ENCODE measurements at regions not wholly inside any gene's neighbourhood (a gene's known extent, or its start where the extent isn't known, plus 50 kb on each side); places are given as distances from the start of the nearest gene placed in this dataset.

- no peaks in the 10 kb centered on the region for H3K9me3 ChIP-seq (ENCODE audit: insufficient read depth, low read depth, low read length)
- no peaks in the 10 kb centered on the region for H3K27me3 ChIP-seq (ENCODE audit: insufficient read depth, low read length)
- no peaks in the 10 kb centered on the region for H3K36me3 ChIP-seq (ENCODE audit: insufficient read depth, low read depth, low read length)
- H3K27ac ChIP-seq (ENCODE audit: low read length): no peak overlapping the region
- H3K4me1 ChIP-seq (ENCODE audit: insufficient read depth, low read length): no peaks in the 10 kb centered on the region
- no peak overlapping the region for H3K9ac ChIP-seq (ENCODE audit: low read depth, low read length)
- no peak overlapping the region for H3K4me3 ChIP-seq (ENCODE audit: low read length)
Observed at GRCh38 chr10:58903071-58903470, 273.4 kb upstream of the PHYHIPL start.

- no peaks in the 10 kb centered on the region for H3K27me3 ChIP-seq (ENCODE audit: insufficient read depth, low read length)
- H3K9ac ChIP-seq (ENCODE audit: low read depth, low read length): no peak overlapping the region
Observed at GRCh38 chr10:58909881-58910280, 266.6 kb upstream of the PHYHIPL start.

GRCh38 chr10:58913717-58914116 lies 262.7 kb upstream of the PHYHIPL start:
- H3K9me3 ChIP-seq (ENCODE audit: insufficient read depth, low read depth, low read length): no peaks in the 10 kb centered on the region
- no peaks in the 10 kb centered on the region for H3K27me3 ChIP-seq (ENCODE audit: insufficient read depth, low read length)

More at GRCh38 chr10:58909881-58910280, 266.6 kb upstream of the PHYHIPL start:
- no peak overlapping the region for H3K4me3 ChIP-seq (ENCODE audit: low read length)
- H3K36me3 ChIP-seq (ENCODE audit: insufficient read depth, low read depth, low read length): no peaks in the 10 kb centered on the region
- no peak overlapping the region for H3K27ac ChIP-seq (ENCODE audit: low read length)
- no peaks in the 10 kb centered on the region for H3K4me1 ChIP-seq (ENCODE audit: insufficient read depth, low read length)
- H3K9me3 ChIP-seq (ENCODE audit: insufficient read depth, low read depth, low read length): no peaks in the 10 kb centered on the region

GRCh38 chr10:58918887-58919286 lies 257.6 kb upstream of the PHYHIPL start:
- Histone ChIP-seq H3K9ac (ENCODE audit: low read depth, low read length) (no peak overlapping the region), H3K27me3 (ENCODE audit: insufficient read depth, low read length) (no peaks in the 10 kb centered on the region), H3K4me3 (ENCODE audit: low read length) (no peak overlapping the region), H3K4me1 (ENCODE audit: insufficient read depth, low read length) (peaks cover 9% of the 10 kb centered on the region), H3K36me3 (ENCODE audit: insufficient read depth, low read depth, low read length) (no peaks in the 10 kb centered on the region), H3K9me3 (ENCODE audit: insufficient read depth, low read depth, low read length) (no peaks in the 10 kb centered on the region), H3K27ac (ENCODE audit: low read length) (no peak overlapping the region)

More at GRCh38 chr10:58913717-58914116, 262.7 kb upstream of the PHYHIPL start:
- Histone ChIP-seq H3K36me3 (ENCODE audit: insufficient read depth, low read depth, low read length) (no peaks in the 10 kb centered on the region), H3K4me3 (ENCODE audit: low read length) (no peak overlapping the region), H3K27ac (ENCODE audit: low read length) (no peak overlapping the region), H3K4me1 (ENCODE audit: insufficient read depth, low read length) (no peaks in the 10 kb centered on the region), H3K9ac (ENCODE audit: low read depth, low read length) (no peak overlapping the region)

GRCh38 chr10:58919927-58920654 lies 256.4 kb upstream of the PHYHIPL start:
- peaks cover 9% of the 10 kb centered on the region for H3K4me1 ChIP-seq (ENCODE audit: insufficient read depth, low read length)
- no peak overlapping the region for H3K4me3 ChIP-seq (ENCODE audit: low read length)
- no peak overlapping the region for H3K27ac ChIP-seq (ENCODE audit: low read length)
- no peaks in the 10 kb centered on the region for H3K36me3 ChIP-seq (ENCODE audit: insufficient read depth, low read depth, low read length)
- H3K9ac ChIP-seq (ENCODE audit: low read depth, low read length): no peak overlapping the region
- no peaks in the 10 kb centered on the region for H3K9me3 ChIP-seq (ENCODE audit: insufficient read depth, low read depth, low read length)
- H3K27me3 ChIP-seq (ENCODE audit: insufficient read depth, low read length): no peaks in the 10 kb centered on the region

GRCh38 chr10:58920655-58921003 lies 255.8 kb upstream of the PHYHIPL start:
- Histone ChIP-seq H3K4me1 (ENCODE audit: insufficient read depth, low read length) (peaks cover 9% of the 10 kb centered on the region), H3K27me3 (ENCODE audit: insufficient read depth, low read length) (no peaks in the 10 kb centered on the region), H3K4me3 (ENCODE audit: low read length) (no peak overlapping the region), H3K9me3 (ENCODE audit: insufficient read depth, low read depth, low read length) (no peaks in the 10 kb centered on the region), H3K27ac (ENCODE audit: low read length) (no peak overlapping the region), H3K36me3 (ENCODE audit: insufficient read depth, low read depth, low read length) (no peaks in the 10 kb centered on the region), H3K9ac (ENCODE audit: low read depth, low read length) (no peak overlapping the region)

GRCh38 chr10:58921421-58921855 lies 255.0 kb upstream of the PHYHIPL start:
- Histone ChIP-seq H3K4me1 (ENCODE audit: insufficient read depth, low read length) (peaks cover 9% of the 10 kb centered on the region), H3K27ac (ENCODE audit: low read length) (no peak overlapping the region), H3K36me3 (ENCODE audit: insufficient read depth, low read depth, low read length) (no peaks in the 10 kb centered on the region), H3K9ac (ENCODE audit: low read depth, low read length) (no peak overlapping the region), H3K9me3 (ENCODE audit: insufficient read depth, low read depth, low read length) (no peaks in the 10 kb centered on the region), H3K4me3 (ENCODE audit: low read length) (no peak overlapping the region), H3K27me3 (ENCODE audit: insufficient read depth, low read length) (no peaks in the 10 kb centered on the region)

- H3K27ac ChIP-seq (ENCODE audit: low read length): no peak overlapping the region
- no peaks in the 10 kb centered on the region for H3K27me3 ChIP-seq (ENCODE audit: insufficient read depth, low read length)
- H3K4me1 ChIP-seq (ENCODE audit: insufficient read depth, low read length): peaks cover 9% of the 10 kb centered on the region
- H3K9me3 ChIP-seq (ENCODE audit: insufficient read depth, low read depth, low read length): no peaks in the 10 kb centered on the region
- H3K36me3 ChIP-seq (ENCODE audit: insufficient read depth, low read depth, low read length): no peaks in the 10 kb centered on the region
- H3K4me3 ChIP-seq (ENCODE audit: low read length): no peak overlapping the region
- no peak overlapping the region for H3K9ac ChIP-seq (ENCODE audit: low read depth, low read length)
Observed at GRCh38 chr10:58925381-58925780, 251.1 kb upstream of the PHYHIPL start.

- H3K4me1 ChIP-seq (ENCODE audit: insufficient read depth, low read length): no peaks in the 10 kb centered on the region
- H3K9ac ChIP-seq (ENCODE audit: low read depth, low read length): no peak overlapping the region
- H3K27ac ChIP-seq (ENCODE audit: low read length): no peak overlapping the region
- no peak overlapping the region for H3K4me3 ChIP-seq (ENCODE audit: low read length)
- H3K9me3 ChIP-seq (ENCODE audit: insufficient read depth, low read depth, low read length): no peaks in the 10 kb centered on the region
- H3K36me3 ChIP-seq (ENCODE audit: insufficient read depth, low read depth, low read length): no peaks in the 10 kb centered on the region
- H3K27me3 ChIP-seq (ENCODE audit: insufficient read depth, low read length): no peaks in the 10 kb centered on the region
Observed at GRCh38 chr10:58930500-58930899, 245.9 kb upstream of the PHYHIPL start.

GRCh38 chr10:58932126-58932525 lies 244.3 kb upstream of the PHYHIPL start:
- no peak overlapping the region for H3K4me3 ChIP-seq (ENCODE audit: low read length)
- no peak overlapping the region for H3K27ac ChIP-seq (ENCODE audit: low read length)

GRCh38 chr10:58932577-58933314 lies 243.7 kb upstream of the PHYHIPL start:
- no peaks in the 10 kb centered on the region for H3K4me1 ChIP-seq (ENCODE audit: insufficient read depth, low read length)
- H3K9ac ChIP-seq (ENCODE audit: low read depth, low read length): no peak overlapping the region
- H3K27ac ChIP-seq (ENCODE audit: low read length): no peak overlapping the region
- no peaks in the 10 kb centered on the region for H3K27me3 ChIP-seq (ENCODE audit: insufficient read depth, low read length)
- H3K9me3 ChIP-seq (ENCODE audit: insufficient read depth, low read depth, low read length): no peaks in the 10 kb centered on the region
- no peak overlapping the region for H3K4me3 ChIP-seq (ENCODE audit: low read length)
- H3K36me3 ChIP-seq (ENCODE audit: insufficient read depth, low read depth, low read length): no peaks in the 10 kb centered on the region

More at GRCh38 chr10:58932126-58932525, 244.3 kb upstream of the PHYHIPL start:
- no peaks in the 10 kb centered on the region for H3K36me3 ChIP-seq (ENCODE audit: insufficient read depth, low read depth, low read length)
- H3K9me3 ChIP-seq (ENCODE audit: insufficient read depth, low read depth, low read length): no peaks in the 10 kb centered on the region
- H3K9ac ChIP-seq (ENCODE audit: low read depth, low read length): no peak overlapping the region
- no peaks in the 10 kb centered on the region for H3K4me1 ChIP-seq (ENCODE audit: insufficient read depth, low read length)
- no peaks in the 10 kb centered on the region for H3K27me3 ChIP-seq (ENCODE audit: insufficient read depth, low read length)

GRCh38 chr10:58936364-58936763 lies 240.1 kb upstream of the PHYHIPL start:
- Histone ChIP-seq H3K4me3 (ENCODE audit: low read length) (no peak overlapping the region), H3K27me3 (ENCODE audit: insufficient read depth, low read length) (no peaks in the 10 kb centered on the region), H3K36me3 (ENCODE audit: insufficient read depth, low read depth, low read length) (no peaks in the 10 kb centered on the region), H3K9ac (ENCODE audit: low read depth, low read length) (no peak overlapping the region), H3K9me3 (ENCODE audit: insufficient read depth, low read depth, low read length) (no peaks in the 10 kb centered on the region), H3K27ac (ENCODE audit: low read length) (no peak overlapping the region), H3K4me1 (ENCODE audit: insufficient read depth, low read length) (no peaks in the 10 kb centered on the region)
